ENCODE measurements at regions not wholly inside any gene's neighbourhood (a gene's known extent, or its start where the extent isn't known, plus 50 kb on each side); places are given as distances from the start of the nearest gene placed in this dataset.

- Histone ChIP-seq H3K4me1 (ENCODE audit: control insufficient read depth in 4 of 4, insufficient read depth in 4 of 4, low read length in 3 of 4) (no peaks in the 10 kb centered on the region), H3K27me3 (ENCODE audit: control insufficient read depth in 4 of 4, insufficient read depth in 4 of 4, low read length in 3 of 4) (no peaks in the 10 kb centered on the region), H3K9ac (ENCODE audit: low read depth in 1 of 2, low read length in 2 of 2) (no peak overlapping the region), H3K4me3 (ENCODE audit: low read depth in 1 of 3, low read length in 3 of 3) (no peak overlapping the region), H3K36me3 (ENCODE audit: control insufficient read depth in 4 of 4, insufficient read depth in 3 of 4, low read depth in 1 of 4, low read length in 3 of 4) (no peaks in the 10 kb centered on the region), H3K27ac (ENCODE audit: low read depth in 1 of 2, low read length in 2 of 2) (no peak overlapping the region), H3K9me3 (ENCODE audit: control insufficient read depth in 4 of 4, low read length in 3 of 4) (no peaks in the 10 kb centered on the region)
- WGBS = 80% methylated on average over 14 of the region's 14 CpGs
- TF ChIP-seq, protein P1, sequence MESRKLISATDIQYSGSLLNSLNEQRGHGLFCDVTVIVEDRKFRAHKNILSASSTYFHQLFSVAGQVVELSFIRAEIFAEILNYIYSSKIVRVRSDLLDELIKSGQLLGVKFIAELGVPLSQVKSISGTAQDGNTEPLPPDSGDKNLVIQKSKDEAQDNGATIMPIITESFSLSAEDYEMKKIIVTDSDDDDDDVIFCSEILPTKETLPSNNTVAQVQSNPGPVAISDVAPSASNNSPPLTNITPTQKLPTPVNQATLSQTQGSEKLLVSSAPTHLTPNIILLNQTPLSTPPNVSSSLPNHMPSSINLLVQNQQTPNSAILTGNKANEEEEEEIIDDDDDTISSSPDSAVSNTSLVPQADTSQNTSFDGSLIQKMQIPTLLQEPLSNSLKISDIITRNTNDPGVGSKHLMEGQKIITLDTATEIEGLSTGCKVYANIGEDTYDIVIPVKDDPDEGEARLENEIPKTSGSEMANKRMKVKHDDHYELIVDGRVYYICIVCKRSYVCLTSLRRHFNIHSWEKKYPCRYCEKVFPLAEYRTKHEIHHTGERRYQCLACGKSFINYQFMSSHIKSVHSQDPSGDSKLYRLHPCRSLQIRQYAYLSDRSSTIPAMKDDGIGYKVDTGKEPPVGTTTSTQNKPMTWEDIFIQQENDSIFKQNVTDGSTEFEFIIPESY (IDR thresholded peaks at IDR 0.05) = no peak
- peak; percentile 61 for TF ChIP-seq NR2F2 (IDR thresholded peaks at IDR 0.05)
- no peak for DNase-seq (ENCODE audit: low spot score)
These were observed 106.9 kb upstream of the F3 start for GRCh38 chr1:94648225-94649007.

GRCh38 chr1:94646786-94647555 is 105.4 kb upstream of the F3 start:
- Histone ChIP-seq H3K27ac (ENCODE audit: low read depth in 1 of 2, low read length in 2 of 2) (no peak overlapping the region), H3K4me3 (ENCODE audit: low read depth in 1 of 3, low read length in 3 of 3) (no peak overlapping the region), H3K36me3 (ENCODE audit: control insufficient read depth in 4 of 4, insufficient read depth in 3 of 4, low read depth in 1 of 4, low read length in 3 of 4) (no peaks in the 10 kb centered on the region), H3K4me1 (ENCODE audit: control insufficient read depth in 4 of 4, insufficient read depth in 4 of 4, low read length in 3 of 4) (no peaks in the 10 kb centered on the region), H3K9me3 (ENCODE audit: control insufficient read depth in 4 of 4, low read length in 3 of 4) (no peaks in the 10 kb centered on the region), H3K9ac (ENCODE audit: low read depth in 1 of 2, low read length in 2 of 2) (no peak overlapping the region), H3K27me3 (ENCODE audit: control insufficient read depth in 4 of 4, insufficient read depth in 4 of 4, low read length in 3 of 4) (no peaks in the 10 kb centered on the region)
- DNase-seq (ENCODE audit: low spot score) = no peak
- TF ChIP-seq NR2F2 (IDR thresholded peaks at IDR 0.05) = no peak
- TF ChIP-seq SP1 (IDR thresholded peaks at IDR 0.05) = no peak
- TF ChIP-seq EGR1 (IDR thresholded peaks at IDR 0.05; ENCODE audit: low read depth in 2 of 2) = no peak
- WGBS = 91% methylated on average over 6 of the region's 6 CpGs

GRCh38 chr1:94646141-94646643 is 104.6 kb upstream of the F3 start:
- TF ChIP-seq FOXA1 (IDR thresholded peaks at IDR 0.05) (no peak), NR2F2 (IDR thresholded peaks at IDR 0.05) (no peak), TAF1 (conservative IDR thresholded peaks at IDR 0.05) (no peak), RAD21 (IDR thresholded peaks at IDR 0.05) (no peak), MAX (IDR thresholded peaks at IDR 0.05) (no peak), HNF4A (conservative IDR thresholded peaks at IDR 0.05) (no peak)
- TF ChIP-seq, protein P2, sequence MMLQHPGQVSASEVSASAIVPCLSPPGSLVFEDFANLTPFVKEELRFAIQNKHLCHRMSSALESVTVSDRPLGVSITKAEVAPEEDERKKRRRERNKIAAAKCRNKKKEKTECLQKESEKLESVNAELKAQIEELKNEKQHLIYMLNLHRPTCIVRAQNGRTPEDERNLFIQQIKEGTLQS (IDR thresholded peaks at IDR 0.05) = no peak
- TF ChIP-seq, protein P1 (IDR thresholded peaks at IDR 0.05) = no peak

More at GRCh38 chr1:94646141-94646643, 104.6 kb upstream of the F3 start:
- Histone ChIP-seq H3K4me1 (ENCODE audit: control insufficient read depth in 4 of 4, insufficient read depth in 4 of 4, low read length in 3 of 4) (no peaks in the 10 kb centered on the region), H3K9me3 (ENCODE audit: control insufficient read depth in 4 of 4, low read length in 3 of 4) (no peaks in the 10 kb centered on the region), H3K9ac (ENCODE audit: low read depth in 1 of 2, low read length in 2 of 2) (no peak overlapping the region), H3K4me3 (ENCODE audit: low read depth in 1 of 3, low read length in 3 of 3) (no peak overlapping the region), H3K27ac (ENCODE audit: low read depth in 1 of 2, low read length in 2 of 2) (no peak overlapping the region), H3K27me3 (ENCODE audit: control insufficient read depth in 4 of 4, insufficient read depth in 4 of 4, low read length in 3 of 4) (no peaks in the 10 kb centered on the region), H3K36me3 (ENCODE audit: control insufficient read depth in 4 of 4, insufficient read depth in 3 of 4, low read depth in 1 of 4, low read length in 3 of 4) (no peaks in the 10 kb centered on the region)
- no peak for DNase-seq (ENCODE audit: low spot score)
- 97% methylated on average over 4 of the region's 4 CpGs for WGBS

All from liver (tissue), 7 donors.